ENCODE measurements at regions not wholly inside any gene's neighbourhood (a gene's known extent, or its start where the extent isn't known, plus 50 kb on each side); places are given as distances from the start of the nearest gene placed in this dataset.
"Not testable (repeated sequence)": the region's sequence is repeated elsewhere in the genome, so short reads cannot be mapped to it uniquely, and the experiment has no call there.

DNA sequence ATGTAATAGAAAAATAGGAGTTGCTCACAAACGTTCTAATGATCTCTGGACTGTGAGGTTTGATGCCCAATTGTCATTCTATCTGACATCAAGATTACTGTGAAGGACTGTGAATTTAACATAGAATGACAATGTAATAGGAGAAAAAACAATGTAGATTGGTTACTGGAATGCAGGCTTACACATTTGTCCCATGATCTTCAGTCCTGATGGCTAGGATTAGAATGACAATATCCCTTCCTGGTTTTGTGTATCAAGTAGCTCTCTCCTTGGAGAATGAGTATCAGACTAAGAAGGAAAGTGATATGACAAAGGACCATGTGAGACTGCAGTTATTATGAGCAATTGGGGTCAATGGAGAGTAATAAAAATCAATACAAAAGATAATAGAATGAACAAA is 862.2 kb upstream of the C9orf72 start:
- no peak overlapping the region for H3K4me3 ChIP-seq (ENCODE audit: low read length)
- no peak for TF ChIP-seq ZNF274 (IDR thresholded peaks at IDR 0.05; ENCODE audit: low read depth, low read length)

DNA sequence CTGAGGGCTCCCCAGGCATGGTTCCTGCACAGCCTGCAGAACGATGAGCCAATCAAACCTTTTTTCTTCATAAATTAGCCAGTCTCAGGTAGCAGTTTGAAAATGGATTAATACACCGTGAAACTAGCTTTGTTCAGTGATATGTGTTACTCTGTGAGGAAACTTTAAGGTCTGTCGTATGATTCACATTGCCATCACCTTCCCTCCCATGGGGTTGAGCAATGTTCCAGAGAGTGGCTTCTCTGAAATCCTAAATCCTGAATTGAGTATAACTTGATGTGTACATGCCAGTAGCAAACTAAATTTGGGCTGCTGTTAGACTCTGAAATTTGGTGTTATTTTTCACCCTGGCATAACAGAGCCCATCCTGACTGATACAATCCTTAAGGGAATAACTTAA is 866.4 kb upstream of the C9orf72 start:
- H3K4me3 ChIP-seq (ENCODE audit: low read length), result no peak overlapping the region
- TF ChIP-seq ZNF274 (IDR thresholded peaks at IDR 0.05; ENCODE audit: low read depth, low read length), result no peak

- H3K4me3 ChIP-seq (ENCODE audit: low read length), result no peak overlapping the region
- no peak for TF ChIP-seq ZNF274 (IDR thresholded peaks at IDR 0.05; ENCODE audit: low read depth, low read length)
Observed at GRCh38 chr9:28443461-28443860, 870.2 kb upstream of the C9orf72 start.

- no peak for TF ChIP-seq ZNF274 (IDR thresholded peaks at IDR 0.05; ENCODE audit: low read depth, low read length)
- H3K4me3 ChIP-seq (ENCODE audit: low read length), result no peak overlapping the region
Observed at GRCh38 chr9:28444637-28445036, 871.4 kb upstream of the C9orf72 start.

GRCh38 chr9:28445211-28445610 is 871.9 kb upstream of the C9orf72 start:
- no peak for TF ChIP-seq ZNF274 (IDR thresholded peaks at IDR 0.05; ENCODE audit: low read depth, low read length)
- no peak overlapping the region for H3K4me3 ChIP-seq (ENCODE audit: low read length)

- H3K4me3 ChIP-seq (ENCODE audit: low read length), result no peak overlapping the region
Observed at GRCh38 chr9:28453918-28454317, 880.6 kb upstream of the C9orf72 start.

DNA sequence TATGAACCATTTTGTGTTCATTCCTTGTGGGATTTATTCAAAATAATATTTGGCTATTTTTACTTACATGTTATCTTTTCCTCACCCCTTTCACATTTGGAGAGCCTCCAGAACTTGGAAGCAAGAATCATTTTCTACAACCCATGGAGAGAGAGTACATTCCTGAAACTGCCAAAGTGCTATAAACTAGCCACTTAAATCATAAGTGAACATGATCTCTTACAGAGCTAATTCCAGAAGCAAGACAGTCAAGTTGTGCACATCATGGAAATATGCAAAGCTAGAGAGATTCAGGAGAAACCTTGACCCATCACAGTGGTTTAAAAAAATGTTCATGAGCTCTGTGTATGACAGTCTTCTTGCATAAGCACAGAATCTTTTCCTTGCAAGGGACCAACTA is 883.6 kb upstream of the C9orf72 start:
- TF ChIP-seq ZNF274 (IDR thresholded peaks at IDR 0.05; ENCODE audit: low read depth, low read length), result no peak
- H3K4me3 ChIP-seq (ENCODE audit: low read length), result no peak overlapping the region

More at GRCh38 chr9:28453918-28454317, 880.6 kb upstream of the C9orf72 start:
- no peak for TF ChIP-seq ZNF274 (IDR thresholded peaks at IDR 0.05; ENCODE audit: low read depth, low read length)

GRCh38 chr9:28464481-28465216 is 891.4 kb upstream of the C9orf72 start:
- TF ChIP-seq ZNF274 (IDR thresholded peaks at IDR 0.05; ENCODE audit: low read depth, low read length), result no peak
- no peak overlapping the region for H3K4me3 ChIP-seq (ENCODE audit: low read length)

- no peak overlapping the region for H3K4me3 ChIP-seq (ENCODE audit: low read length)
- no peak for TF ChIP-seq ZNF274 (IDR thresholded peaks at IDR 0.05; ENCODE audit: low read depth, low read length)
Observed at GRCh38 chr9:28471261-28471660, 898.0 kb upstream of the C9orf72 start.

- no peak for TF ChIP-seq ZNF274 (IDR thresholded peaks at IDR 0.05; ENCODE audit: low read depth, low read length)
- H3K4me3 ChIP-seq (ENCODE audit: low read length), result no peak overlapping the region
Observed at GRCh38 chr9:28487561-28487960, 914.3 kb upstream of the C9orf72 start.

DNA sequence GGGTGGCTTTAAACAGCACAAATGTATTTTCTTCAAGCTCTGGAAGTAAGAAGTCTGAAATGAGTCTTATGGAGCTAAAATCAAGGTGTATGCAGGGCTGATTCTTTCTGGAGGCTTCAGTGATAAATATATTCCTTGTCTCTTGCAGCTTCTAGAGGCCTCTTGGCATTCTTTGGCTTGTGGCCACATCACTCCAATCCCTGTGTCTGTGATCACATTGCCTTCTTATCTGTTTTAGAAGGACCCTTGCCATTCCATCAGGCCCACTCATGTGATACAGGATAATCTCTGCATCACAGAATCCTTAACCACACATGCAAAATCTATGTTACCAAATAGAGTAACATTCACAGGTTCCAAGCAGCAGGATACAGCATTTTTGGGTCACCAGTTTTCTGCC is 917.8 kb upstream of the C9orf72 start:
- no peak overlapping the region for H3K4me3 ChIP-seq (ENCODE audit: low read length)
- no peak for TF ChIP-seq ZNF274 (IDR thresholded peaks at IDR 0.05; ENCODE audit: low read depth, low read length)

DNA sequence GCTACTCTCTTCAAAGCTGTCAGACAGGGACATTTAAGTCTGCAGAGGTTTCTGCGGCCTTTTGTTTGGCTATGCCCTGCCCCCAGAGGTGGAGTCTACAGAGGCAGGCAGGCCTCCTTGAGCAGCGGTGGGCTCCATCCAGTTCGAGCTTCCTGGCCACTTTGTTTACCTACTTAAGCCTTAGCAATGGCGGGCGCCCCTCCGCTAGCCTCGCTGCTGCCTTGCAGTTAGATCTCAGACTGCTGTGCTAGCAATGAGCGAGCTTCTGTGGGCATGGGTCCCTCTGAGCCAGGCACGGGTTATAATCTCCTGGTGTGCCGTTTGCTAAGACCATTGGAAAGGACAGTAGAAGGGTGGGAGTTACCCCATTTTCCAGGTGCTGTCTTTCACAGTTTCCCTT is 924.9 kb upstream of the C9orf72 start:
- H3K4me3 ChIP-seq (ENCODE audit: low read length), result not testable (repeated sequence)

GRCh38 chr9:28502189-28502588 is 928.9 kb upstream of the C9orf72 start:
- no peak for TF ChIP-seq ZNF274 (IDR thresholded peaks at IDR 0.05; ENCODE audit: low read depth, low read length)
- H3K4me3 ChIP-seq (ENCODE audit: low read length), result no peak overlapping the region

DNA sequence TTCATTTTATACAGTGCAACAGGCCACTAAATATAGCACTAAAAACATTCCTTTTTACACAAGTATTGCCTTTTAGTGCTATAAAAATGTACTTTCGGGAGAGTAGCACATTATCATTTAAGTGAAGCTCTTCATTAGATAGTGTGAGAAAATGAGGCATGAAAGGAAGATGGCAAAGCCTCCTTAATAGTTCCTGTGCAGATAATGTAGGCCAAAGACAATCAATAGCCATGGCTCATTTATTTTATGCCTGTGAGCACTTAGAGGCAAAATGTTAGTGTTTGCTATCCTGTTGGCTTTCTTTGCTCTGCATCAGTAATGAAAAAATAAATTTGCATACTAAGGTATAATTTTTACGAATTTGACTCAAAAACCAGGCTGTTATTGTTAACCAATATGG is 929.5 kb upstream of the C9orf72 start:
- no peak for TF ChIP-seq ZNF274 (IDR thresholded peaks at IDR 0.05; ENCODE audit: low read depth, low read length)
- no peak overlapping the region for H3K4me3 ChIP-seq (ENCODE audit: low read length)

DNA sequence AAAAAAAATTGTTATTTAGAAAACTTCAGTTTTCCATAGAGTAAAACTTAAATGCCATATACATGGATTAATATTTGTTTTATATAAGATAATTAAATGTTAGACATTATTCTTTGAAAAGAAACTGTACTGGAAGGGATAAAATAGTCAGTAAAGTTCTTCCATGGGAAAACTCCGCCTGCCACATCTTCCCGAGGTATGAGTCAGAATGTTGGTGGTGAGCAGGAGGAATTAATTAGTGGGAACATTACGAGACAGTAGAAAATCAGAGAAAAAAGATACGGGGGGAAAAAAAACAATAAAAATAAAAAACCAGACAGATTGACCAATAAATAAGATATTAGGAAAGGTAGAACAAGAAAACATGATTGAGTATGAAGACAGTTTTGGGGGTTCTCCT is 930.3 kb upstream of the C9orf72 start:
- H3K4me3 ChIP-seq (ENCODE audit: low read length), result no peak overlapping the region
- no peak for TF ChIP-seq ZNF274 (IDR thresholded peaks at IDR 0.05; ENCODE audit: low read depth, low read length)

- TF ChIP-seq ZNF274 (IDR thresholded peaks at IDR 0.05; ENCODE audit: low read depth, low read length), result no peak
- H3K4me3 ChIP-seq (ENCODE audit: low read length), result no peak overlapping the region
Observed at GRCh38 chr9:28518439-28518838, 945.2 kb upstream of the C9orf72 start.

DNA sequence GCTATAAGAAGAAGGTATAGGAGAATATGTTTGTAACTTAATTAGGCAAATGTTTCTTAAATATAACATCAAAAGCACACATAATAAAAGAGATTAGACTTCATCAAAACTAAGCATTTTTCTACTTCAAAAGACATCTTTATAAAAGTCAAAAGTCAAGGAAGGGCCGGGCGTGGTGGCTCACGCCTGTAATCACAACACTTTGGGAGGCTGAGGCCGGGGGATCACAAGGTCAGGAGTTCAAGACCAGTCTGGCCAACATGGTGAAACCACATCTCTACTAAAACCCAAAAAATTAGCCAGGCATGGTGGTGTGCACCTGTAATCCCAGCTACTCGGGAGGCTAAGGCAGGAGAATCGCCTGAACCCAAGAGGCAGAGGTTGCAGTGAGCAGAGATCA is 951.0 kb upstream of the C9orf72 start:
- H3K4me3 ChIP-seq (ENCODE audit: low read length), result not testable (repeated sequence)

All from GM08714 (cell line).